HL-60/S4 treated with retinoic acid at 250 ng/mL for 4 days and 3 days (cell line): ENCODE measurements at regions not wholly inside any gene's neighbourhood (a gene's known extent, or its start where the extent isn't known, plus 50 kb on each side); places are given as distances from the start of the nearest gene placed in this dataset.
"Not testable (repeated sequence)": the region's sequence is repeated elsewhere in the genome, so short reads cannot be mapped to it uniquely, and the experiment has no call there.

ENCODE experiments used
- in situ Hi-C: fragments of 300-500 bp; cut with MboI; formaldehyde crosslinking; loops from 2 replicates; pipeline ENCODE4 v1.7.0; 2022; ENCODE audit warnings: low sequenced_read_pairs

DNA sequence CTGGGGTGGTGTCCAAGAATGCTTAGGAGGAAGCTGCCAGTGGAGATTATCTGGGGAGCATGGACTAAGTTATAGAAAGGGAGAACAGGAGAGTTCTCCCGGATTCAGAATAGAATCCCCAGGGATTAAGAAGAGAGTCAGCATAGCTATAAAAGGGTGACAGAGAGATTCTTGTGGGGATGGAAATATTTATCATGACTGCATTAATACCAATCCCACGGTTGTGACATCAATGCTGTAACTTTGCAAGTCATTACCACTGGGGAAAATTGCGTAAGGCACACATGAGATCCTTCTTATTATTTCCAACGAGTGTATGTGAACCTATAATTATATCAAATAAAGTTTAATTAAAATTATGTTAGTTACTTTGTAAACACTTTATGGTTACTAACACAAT lies 447.9 kb upstream of the TMEM132C start:
- in situ Hi-C loops = no loop called here

- in situ Hi-C loops = no loop called here
These were observed 446.7 kb upstream of the TMEM132C start for GRCh38 chr12:127820271-127820670.

- in situ Hi-C loops = no loop called here
These were observed 446.1 kb upstream of the TMEM132C start for GRCh38 chr12:127820846-127821245.

GRCh38 chr12:127822809-127823411 lies 444.1 kb upstream of the TMEM132C start:
- in situ Hi-C loops = no loop called here

DNA sequence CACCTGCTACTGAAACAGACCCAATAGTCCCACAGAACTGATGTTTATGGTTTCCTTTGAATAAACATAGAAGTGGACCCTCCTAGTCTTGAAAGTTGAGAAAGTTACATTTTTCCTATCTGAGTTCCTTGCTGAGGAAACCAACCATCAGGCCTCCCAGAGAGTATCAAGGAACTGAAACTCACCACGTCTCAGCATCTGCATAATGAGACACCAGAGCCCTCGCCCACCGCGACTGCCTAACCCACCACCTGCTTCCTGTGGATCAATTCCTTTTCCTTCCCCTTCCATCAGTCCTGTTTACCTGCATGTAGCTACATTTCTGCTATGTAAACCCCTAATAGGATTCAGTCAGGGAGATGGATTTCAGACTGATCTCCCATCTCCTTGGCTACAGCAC lies 443.2 kb upstream of the TMEM132C start:
- in situ Hi-C loops = no loop called here

GRCh38 chr12:127829281-127830064 lies 437.5 kb upstream of the TMEM132C start:
- in situ Hi-C loops = no loop called here

DNA sequence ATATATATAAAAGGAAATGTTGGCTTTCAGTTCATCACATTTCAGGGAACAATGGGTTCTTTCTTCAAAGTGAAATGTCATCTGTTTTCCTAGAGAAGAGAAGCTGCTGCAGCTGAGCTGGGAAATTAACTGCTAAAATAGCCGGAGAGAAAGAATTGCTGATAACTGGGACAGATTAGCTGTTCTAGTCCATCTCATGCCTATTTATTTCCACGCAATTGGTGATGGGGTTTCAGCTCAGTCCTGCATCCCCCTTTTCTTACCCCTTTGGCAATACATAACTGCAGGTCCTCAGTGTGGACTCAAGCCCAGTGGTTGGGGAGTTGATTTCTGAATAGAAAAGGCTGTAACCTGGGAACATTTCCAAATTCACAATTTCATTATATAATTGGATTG lies 436.9 kb upstream of the TMEM132C start:
- in situ Hi-C loops = no loop called here

- in situ Hi-C loops = no loop called here
These were observed 436.2 kb upstream of the TMEM132C start for GRCh38 chr12:127830730-127831129.

DNA sequence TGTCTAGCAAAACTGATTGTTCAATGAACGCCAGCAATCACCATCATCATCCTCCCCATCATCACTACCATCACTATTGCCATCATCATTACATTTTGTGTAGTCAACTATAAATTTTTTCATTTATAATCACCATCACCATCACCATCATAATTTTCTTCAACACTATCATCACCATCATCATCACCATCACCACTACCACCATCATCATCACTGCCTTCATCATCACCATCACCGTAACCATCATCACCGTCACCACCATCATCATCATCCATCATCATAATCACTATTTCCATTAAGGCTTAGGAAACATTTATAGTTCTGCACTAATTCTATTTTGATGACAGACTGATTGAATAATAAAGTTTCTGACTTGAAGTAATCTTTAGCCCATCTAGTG lies 434.8 kb upstream of the TMEM132C start:
- in situ Hi-C loops = no loop called here

DNA sequence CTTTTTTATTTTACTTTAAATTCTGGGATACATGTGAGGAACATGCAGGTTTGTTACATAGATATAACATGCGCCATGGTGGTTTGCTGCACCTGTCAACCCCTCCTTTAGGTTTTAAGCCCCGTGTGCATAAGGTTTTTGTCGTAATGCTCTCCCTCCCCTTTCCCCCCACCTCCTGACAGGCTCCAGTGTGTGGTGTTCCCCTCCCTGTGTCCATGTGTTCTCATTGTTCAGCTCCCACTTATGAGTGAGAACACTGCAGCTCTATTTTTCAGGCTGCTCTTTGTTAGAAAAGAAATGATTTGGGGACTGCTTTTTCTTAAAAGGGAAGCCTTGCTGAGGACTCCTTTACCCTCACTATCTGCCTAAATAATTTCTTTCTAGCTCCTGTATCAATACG lies 430.2 kb upstream of the TMEM132C start:
- in situ Hi-C loops = not testable (repeated sequence)

GRCh38 chr12:127857661-127858060 lies 409.3 kb upstream of the TMEM132C start:
- in situ Hi-C loops = no loop called here

GRCh38 chr12:127860536-127860935 lies 406.4 kb upstream of the TMEM132C start:
- in situ Hi-C loops = no loop called here

DNA sequence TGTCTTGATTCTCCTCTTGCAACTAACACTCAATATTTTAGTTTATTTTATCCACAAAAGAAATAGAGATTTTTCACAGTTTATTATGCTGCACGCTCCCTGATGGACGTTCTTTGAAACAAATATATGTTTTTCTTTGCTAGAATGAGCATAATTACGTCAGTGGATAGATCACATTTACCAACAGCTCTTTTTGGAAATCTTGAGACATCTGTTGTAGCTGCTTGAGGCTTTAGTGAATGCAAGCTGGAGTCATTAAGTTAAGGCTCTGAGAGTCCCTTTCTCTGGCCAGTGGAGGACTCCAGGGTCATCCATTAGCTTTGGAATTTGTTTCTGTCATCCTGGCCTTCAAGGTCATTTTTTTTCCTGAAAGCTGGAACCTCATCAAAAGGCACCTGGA lies 405.6 kb upstream of the TMEM132C start:
- in situ Hi-C loops = no loop called here

- in situ Hi-C loops = no loop called here
These were observed 393.7 kb upstream of the TMEM132C start for GRCh38 chr12:127873306-127873705.

DNA sequence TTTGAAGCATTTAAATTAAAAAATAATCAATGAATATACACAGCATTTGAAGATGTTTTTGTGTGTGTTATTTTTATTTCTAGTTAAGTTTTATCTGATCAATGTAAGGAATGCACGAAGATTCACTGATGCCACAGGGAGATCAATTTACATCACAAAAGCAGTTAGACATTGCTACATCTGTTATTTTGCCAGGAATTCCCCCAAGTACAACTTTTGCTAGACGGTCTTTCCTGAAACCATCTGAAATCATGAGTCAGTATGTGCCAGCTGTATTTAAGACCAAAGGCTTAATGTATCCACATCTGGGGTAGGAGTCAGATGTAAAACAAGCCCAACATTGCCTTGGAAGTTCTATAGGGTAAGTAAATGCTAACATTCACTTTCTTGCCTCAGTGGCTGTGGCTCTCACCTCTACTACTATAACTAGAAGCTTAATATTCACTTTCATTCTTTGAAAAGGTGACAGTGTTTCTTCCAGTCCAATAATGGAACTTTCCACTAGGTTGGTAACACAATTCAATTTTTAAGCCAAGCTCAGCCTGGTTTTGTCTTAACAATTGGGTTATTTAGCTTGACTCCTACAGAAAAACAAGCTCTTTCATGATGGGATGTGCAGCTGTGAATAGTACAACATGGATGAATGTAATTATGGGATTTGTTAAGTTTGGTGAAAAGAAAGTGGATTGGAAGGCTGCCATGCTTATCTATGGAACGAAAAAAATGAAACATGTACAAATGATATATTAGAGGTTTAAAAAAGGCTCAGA lies 385.4 kb upstream of the TMEM132C start:
- in situ Hi-C loops = no loop called here

- in situ Hi-C loops = no loop called here
These were observed 384.0 kb upstream of the TMEM132C start for GRCh38 chr12:127883013-127883412.

GRCh38 chr12:127885954-127886750 lies 380.8 kb upstream of the TMEM132C start:
- in situ Hi-C loops = no loop called here

- in situ Hi-C loops = no loop called here
These were observed 380.1 kb upstream of the TMEM132C start for GRCh38 chr12:127886827-127887226.

GRCh38 chr12:127888943-127889719 lies 377.8 kb upstream of the TMEM132C start:
- in situ Hi-C loops = no loop called here

- in situ Hi-C loops = no loop called here
These were observed 372.9 kb upstream of the TMEM132C start for GRCh38 chr12:127893895-127894609.
